ENCODE measurements at regions not wholly inside any gene's neighbourhood (a gene's known extent, or its start where the extent isn't known, plus 50 kb on each side); places are given as distances from the start of the nearest gene placed in this dataset.
"Not testable (repeated sequence)": the region's sequence is repeated elsewhere in the genome, so short reads cannot be mapped to it uniquely, and the experiment has no call there.

GRCh38 chr14:40679256-40679655 is 927.4 kb upstream of the LRFN5 start:
- no peak for DNase-seq (ENCODE audit: low read depth)
- TF ChIP-seq CTCF (IDR thresholded peaks at IDR 0.05; ENCODE audit: insufficient read depth, low read depth, low read length, missing control alignments) = no peak
- no peak overlapping the region for H3K4me3 ChIP-seq (ENCODE audit: low read depth, low read length)

GRCh38 chr14:40677206-40677605 is 929.5 kb upstream of the LRFN5 start:
- DNase-seq (ENCODE audit: low read depth); H3K4me3 ChIP-seq (ENCODE audit: low read depth, low read length): not testable (repeated sequence)

- DNase-seq (ENCODE audit: low read depth) = no peak
- no peak overlapping the region for H3K4me3 ChIP-seq (ENCODE audit: low read depth, low read length)
- TF ChIP-seq CTCF (IDR thresholded peaks at IDR 0.05; ENCODE audit: insufficient read depth, low read depth, low read length, missing control alignments) = no peak
These were observed 932.2 kb upstream of the LRFN5 start for GRCh38 chr14:40674502-40674901.

- TF ChIP-seq CTCF (IDR thresholded peaks at IDR 0.05; ENCODE audit: insufficient read depth, low read depth, low read length, missing control alignments) = no peak
- H3K4me3 ChIP-seq (ENCODE audit: low read depth, low read length) = no peak overlapping the region
- no peak for DNase-seq (ENCODE audit: low read depth)
These were observed 950.4 kb upstream of the LRFN5 start for GRCh38 chr14:40656311-40656710.

- no peak for TF ChIP-seq CTCF (IDR thresholded peaks at IDR 0.05; ENCODE audit: insufficient read depth, low read depth, low read length, missing control alignments)
- H3K4me3 ChIP-seq (ENCODE audit: low read depth, low read length) = no peak overlapping the region
- DNase-seq (ENCODE audit: low read depth) = no peak
These were observed 954.5 kb upstream of the LRFN5 start for GRCh38 chr14:40652089-40652691.

- no peak overlapping the region for H3K4me3 ChIP-seq (ENCODE audit: low read depth, low read length)
- TF ChIP-seq CTCF (IDR thresholded peaks at IDR 0.05; ENCODE audit: insufficient read depth, low read depth, low read length, missing control alignments) = no peak
- DNase-seq (ENCODE audit: low read depth) = no peak
These were observed 976.2 kb upstream of the LRFN5 start for GRCh38 chr14:40630471-40630870.

GRCh38 chr14:40629551-40630137 is 977.0 kb upstream of the LRFN5 start:
- not testable (repeated sequence) for DNase-seq (ENCODE audit: low read depth); H3K4me3 ChIP-seq (ENCODE audit: low read depth, low read length)

- no peak for DNase-seq (ENCODE audit: low read depth)
- TF ChIP-seq CTCF (IDR thresholded peaks at IDR 0.05; ENCODE audit: insufficient read depth, low read depth, low read length, missing control alignments) = no peak
- H3K4me3 ChIP-seq (ENCODE audit: low read depth, low read length) = no peak overlapping the region
These were observed 977.5 kb upstream of the LRFN5 start for GRCh38 chr14:40629144-40629543.

Measured in GM12865 (cell line).